Activated CD4-positive, CD25-positive, alpha-beta regulatory T cell treated with anti-CD3 and anti-CD28 coated beads, Interleukin-2, amount 50 U/mL, for 24 hours (primary cell): ENCODE measurements at regions not wholly inside any gene's neighbourhood (a gene's known extent, or its start where the extent isn't known, plus 50 kb on each side); places are given as distances from the start of the nearest gene placed in this dataset.

ENCODE experiments used
- ATAC-seq, 2 donors: fragments of 150-1000 bp; cut with Tn5 transposase; one replicate each; pipeline ENCODE4 v1.10.0; 2021; ENCODE audit warnings: mild to moderate bottlenecking in 1 of 2, moderate library complexity in 1 of 2

GRCh38 chr2:221006084-221006483 lies 566.0 kb downstream of the EPHA4 start:
- no peak for ATAC-seq

- no peak for ATAC-seq
Observed at GRCh38 chr2:221016551-221016950, 555.6 kb downstream of the EPHA4 start.

DNA sequence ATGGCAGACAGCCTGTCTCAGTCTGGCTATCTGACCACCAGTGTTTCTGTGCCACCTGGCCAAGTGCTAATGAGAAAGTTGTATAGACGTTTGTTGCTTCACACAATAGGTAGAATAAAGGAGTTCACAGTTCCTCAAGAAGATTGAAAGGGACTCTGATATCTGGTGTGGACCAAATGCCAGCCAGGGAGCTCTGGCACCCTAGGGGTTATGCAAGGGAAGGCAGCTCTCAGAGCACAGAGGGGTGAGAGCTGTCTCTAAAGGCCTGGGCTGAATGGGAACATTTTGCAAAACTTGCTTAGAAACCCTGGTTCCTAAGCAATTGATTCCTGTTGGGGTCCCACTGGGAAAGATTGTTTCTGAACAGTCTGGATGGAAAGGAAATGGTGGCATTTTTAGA lies 553.8 kb downstream of the EPHA4 start:
- ATAC-seq = no peak

DNA sequence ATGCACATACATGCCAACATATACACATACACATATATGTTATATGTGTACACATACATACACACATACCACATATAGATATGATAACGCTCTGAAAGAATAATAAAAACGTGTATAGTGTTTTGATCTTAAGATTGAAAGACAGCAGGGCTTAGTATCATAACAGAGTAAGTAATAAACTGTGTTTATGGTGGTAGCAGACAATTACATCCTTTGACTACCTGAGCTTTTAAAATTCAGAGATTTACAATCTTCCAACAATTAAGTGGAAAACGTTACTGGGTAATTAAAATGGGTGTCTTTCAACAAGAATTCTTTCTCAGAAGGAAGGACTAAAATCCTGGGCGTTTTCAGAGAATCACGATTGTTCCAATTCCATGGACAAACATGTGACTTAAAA lies 552.4 kb downstream of the EPHA4 start:
- ATAC-seq = no peak

DNA sequence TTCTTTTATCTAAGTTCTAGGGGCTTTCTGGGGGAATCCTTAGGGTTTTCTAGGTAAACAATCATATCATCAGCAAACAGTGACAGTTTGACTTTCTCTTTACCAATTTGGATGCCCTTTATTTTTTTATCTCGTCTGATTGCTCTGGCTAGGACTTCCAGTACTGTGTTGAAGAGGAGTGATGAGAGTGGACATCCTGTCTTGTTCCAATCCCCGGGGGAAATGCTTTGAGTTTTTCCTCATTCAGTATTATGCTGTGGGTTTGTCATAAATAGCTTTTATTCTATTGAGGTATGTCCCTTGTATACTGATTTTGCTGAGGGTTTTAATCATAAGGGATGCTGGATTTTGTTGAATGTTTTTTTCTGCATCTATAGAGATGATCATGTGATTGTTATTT lies 549.5 kb downstream of the EPHA4 start:
- no peak for ATAC-seq

GRCh38 chr2:221025398-221025797 lies 546.7 kb downstream of the EPHA4 start:
- no peak for ATAC-seq

- no peak for ATAC-seq
Observed at GRCh38 chr2:221034026-221034701, 537.9 kb downstream of the EPHA4 start.

GRCh38 chr2:221034973-221035372 lies 537.1 kb downstream of the EPHA4 start:
- ATAC-seq = no peak

GRCh38 chr2:221042926-221043325 lies 529.2 kb downstream of the EPHA4 start:
- ATAC-seq = no peak

- ATAC-seq = no peak
Observed at GRCh38 chr2:221044781-221045180, 527.3 kb downstream of the EPHA4 start.

DNA sequence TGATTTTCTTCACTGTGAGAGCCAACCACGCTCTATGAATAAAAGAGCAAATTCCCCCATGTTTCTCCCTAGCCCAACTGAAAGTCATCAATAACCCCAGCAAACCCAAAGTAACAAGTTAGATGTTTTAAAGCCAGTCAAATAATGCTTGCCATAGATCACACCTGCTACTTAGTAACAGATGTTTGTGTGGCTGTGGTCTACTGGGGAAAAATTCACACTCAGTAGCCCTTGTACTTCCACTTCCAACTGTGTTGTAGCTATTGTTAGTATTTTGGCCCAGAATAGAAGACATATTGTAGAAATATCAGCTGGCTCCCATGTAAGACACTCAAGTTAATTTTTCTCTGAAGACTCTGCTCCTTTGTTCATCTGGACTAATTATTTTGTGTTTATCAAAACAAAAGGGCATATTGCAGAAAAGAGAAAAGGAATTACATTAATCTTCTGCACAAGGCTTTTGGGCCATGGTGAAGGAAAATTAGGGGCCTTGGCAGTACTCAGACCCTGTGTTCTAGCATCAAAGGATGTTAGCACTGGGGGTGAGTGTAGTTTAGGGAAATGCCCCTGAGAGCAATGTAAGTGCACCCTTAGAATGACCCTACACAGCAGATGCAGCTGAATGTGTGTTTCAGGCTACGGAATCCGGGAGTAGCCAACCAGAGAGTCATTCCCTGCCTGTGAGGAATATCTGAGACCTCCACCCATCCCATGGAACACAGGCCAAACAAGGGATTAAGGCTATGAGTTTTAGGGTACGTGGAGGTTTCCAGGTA lies 521.9 kb downstream of the EPHA4 start:
- ATAC-seq = no peak

GRCh38 chr2:221051162-221051561 lies 520.9 kb downstream of the EPHA4 start:
- no peak for ATAC-seq

DNA sequence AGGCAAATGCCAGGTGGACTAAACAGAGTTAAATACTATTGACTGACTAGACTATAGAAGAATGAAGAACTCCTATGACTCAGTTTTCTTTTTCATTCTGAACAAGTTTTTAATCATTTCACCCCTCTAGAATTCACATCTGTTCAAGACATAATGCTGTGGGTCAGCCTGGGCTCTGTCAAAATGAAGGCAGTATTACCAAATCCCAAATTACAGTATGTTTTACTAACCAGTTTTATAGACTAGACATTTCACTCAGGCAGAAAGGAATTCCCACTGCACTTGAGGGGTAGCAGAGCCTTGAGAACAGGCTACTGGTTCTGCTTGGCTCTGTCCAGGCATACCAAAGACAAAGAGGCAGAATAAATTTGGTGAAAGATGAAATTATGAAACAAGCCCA lies 511.7 kb downstream of the EPHA4 start:
- no peak for ATAC-seq

GRCh38 chr2:221063568-221063967 lies 508.5 kb downstream of the EPHA4 start:
- no peak for ATAC-seq

- no peak for ATAC-seq
Observed at GRCh38 chr2:221064058-221064854, 507.8 kb downstream of the EPHA4 start.

DNA sequence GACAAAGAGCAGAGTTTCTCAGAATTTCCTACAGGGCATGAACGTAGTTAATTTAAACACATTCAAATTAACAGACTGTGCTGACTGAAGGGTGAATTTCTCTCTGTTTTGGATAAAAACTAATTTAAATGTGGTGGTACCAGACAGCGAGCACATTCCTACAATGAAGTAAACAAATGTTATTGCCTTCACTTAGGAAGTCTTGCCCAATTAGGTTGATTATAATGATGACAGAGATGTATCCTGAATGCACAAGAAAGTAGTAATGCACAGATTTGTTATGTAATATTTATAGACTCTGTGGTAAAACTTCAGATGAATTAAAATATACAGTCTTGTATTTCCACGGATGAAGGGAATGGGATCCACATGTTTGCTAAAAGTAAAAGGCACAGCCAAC lies 507.2 kb downstream of the EPHA4 start:
- no peak for ATAC-seq

- ATAC-seq = no peak
Observed at GRCh38 chr2:221068123-221068522, 504.0 kb downstream of the EPHA4 start.

DNA sequence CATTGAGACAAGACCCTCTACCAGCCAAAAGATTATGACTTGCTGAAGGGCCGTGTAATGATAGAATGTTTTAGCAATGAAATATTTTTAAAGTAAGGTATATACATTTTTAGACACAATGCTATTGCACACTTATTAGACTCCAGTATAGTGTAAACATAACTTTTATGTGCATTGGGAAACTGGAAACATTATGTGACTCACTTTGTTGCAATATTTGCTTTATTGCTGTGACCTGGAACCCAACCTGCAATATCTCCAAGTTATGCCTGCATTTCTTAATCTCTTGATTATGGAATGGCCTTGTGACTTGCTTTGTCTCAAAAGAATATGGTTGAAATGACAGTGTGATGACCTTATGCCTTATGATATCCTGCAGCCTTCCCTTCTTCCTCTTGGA lies 502.0 kb downstream of the EPHA4 start:
- ATAC-seq = no peak

- ATAC-seq = no peak
Observed at GRCh38 chr2:221073326-221074049, 498.6 kb downstream of the EPHA4 start.

DNA sequence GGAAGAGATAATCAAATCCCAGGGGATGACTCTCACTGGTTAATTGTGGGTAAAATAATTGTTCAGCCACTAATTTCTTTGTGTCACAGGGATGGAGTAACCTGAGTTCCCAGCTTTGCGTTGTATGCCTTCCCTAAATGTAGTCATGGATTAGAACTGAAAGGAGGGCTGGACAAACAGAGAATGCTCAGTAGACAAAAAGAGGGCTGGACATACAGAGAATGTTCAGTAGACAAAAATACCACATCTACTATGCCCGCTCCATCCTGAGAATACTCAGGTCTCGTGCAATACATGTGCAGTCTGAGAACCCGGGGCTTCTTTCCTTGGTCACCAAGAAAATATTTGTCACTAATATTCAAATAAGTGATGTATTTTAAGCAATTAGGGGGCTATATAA lies 497.9 kb downstream of the EPHA4 start:
- no peak for ATAC-seq

GRCh38 chr2:221075203-221075602 lies 496.9 kb downstream of the EPHA4 start:
- ATAC-seq = no peak

DNA sequence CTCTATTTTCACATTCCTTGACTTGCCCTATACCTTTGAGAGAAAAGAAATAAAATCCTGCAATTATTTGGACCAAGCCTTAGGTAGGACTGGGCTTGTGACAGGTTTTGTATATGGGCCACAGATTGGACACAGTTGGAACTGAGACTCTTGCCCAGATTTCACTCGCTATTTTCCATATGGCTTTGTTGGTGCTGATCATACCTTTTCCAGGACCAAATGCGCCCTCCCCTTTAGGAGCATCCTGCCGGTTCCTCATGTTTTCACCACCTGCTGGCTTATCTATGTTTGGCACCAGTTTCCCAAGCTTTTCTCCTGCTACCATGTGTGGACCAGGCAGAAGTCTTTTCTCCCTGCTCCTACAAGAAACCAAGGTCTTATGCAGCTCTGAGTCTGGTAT lies 494.9 kb downstream of the EPHA4 start:
- ATAC-seq = no peak

DNA sequence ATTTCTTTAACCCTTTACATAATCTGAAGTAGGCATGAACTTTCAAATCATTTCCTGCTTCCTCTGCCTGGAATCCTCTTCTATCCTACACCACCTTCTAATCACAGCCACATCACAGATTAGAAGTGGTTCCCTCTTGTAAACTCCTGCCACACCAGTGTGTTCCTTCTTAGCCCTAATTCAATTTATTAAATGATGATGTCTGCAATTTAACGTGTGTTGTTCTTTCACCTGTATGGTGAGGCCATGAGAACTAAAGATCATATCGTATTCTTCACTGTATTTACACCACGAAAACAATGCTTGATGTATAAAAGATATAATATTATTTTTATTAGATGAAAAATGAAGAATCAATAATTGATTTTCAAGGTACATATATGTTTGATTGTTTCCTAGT lies 494.3 kb downstream of the EPHA4 start:
- no peak for ATAC-seq
